GM19043 (cell line): ENCODE measurements at regions not wholly inside any gene's neighbourhood (a gene's known extent, or its start where the extent isn't known, plus 50 kb on each side); places are given as distances from the start of the nearest gene placed in this dataset.
"Not testable (repeated sequence)": the region's sequence is repeated elsewhere in the genome, so short reads cannot be mapped to it uniquely, and the experiment has no call there.

Experiments
- ATAC-seq: cut with Tn5 transposase; IDR thresholded peaks from one replicate; pipeline ENCODE4 v1.9.1; 2021; ENCODE audit warnings: low read depth; ENCODE audit not compliant: unreplicated experiment

- ATAC-seq, result no peak
Observed at GRCh38 chr7:86212976-86213375, 430.7 kb upstream of the GRM3 start.

GRCh38 chr7:86209036-86209435, 434.7 kb upstream of the GRM3 start:
- no peak for ATAC-seq

GRCh38 chr7:86207740-86208139, 436.0 kb upstream of the GRM3 start:
- ATAC-seq, result no peak

GRCh38 chr7:86202833-86203232, 440.9 kb upstream of the GRM3 start:
- ATAC-seq, result no peak

GRCh38 chr7:86201767-86202166, 441.9 kb upstream of the GRM3 start:
- no peak for ATAC-seq

- ATAC-seq, result no peak
Observed at GRCh38 chr7:86199881-86200614, 443.7 kb upstream of the GRM3 start.

GRCh38 chr7:86190351-86190750, 453.4 kb upstream of the GRM3 start:
- ATAC-seq, result no peak

GRCh38 chr7:86181474-86181873, 462.2 kb upstream of the GRM3 start:
- ATAC-seq, result no peak

- ATAC-seq, result no peak
Observed at GRCh38 chr7:86164827-86165226, 478.9 kb upstream of the GRM3 start.

GRCh38 chr7:86158111-86158510, 485.6 kb upstream of the GRM3 start:
- no peak for ATAC-seq

- no peak for ATAC-seq
Observed at GRCh38 chr7:86155623-86156022, 488.1 kb upstream of the GRM3 start.

- no peak for ATAC-seq
Observed at GRCh38 chr7:86152926-86153325, 490.8 kb upstream of the GRM3 start.

GRCh38 chr7:86149024-86149665, 494.6 kb upstream of the GRM3 start:
- ATAC-seq, result no peak

GRCh38 chr7:86148501-86148900, 495.2 kb upstream of the GRM3 start:
- ATAC-seq, result no peak

- ATAC-seq, result no peak
Observed at GRCh38 chr7:86137343-86137742, 506.4 kb upstream of the GRM3 start.

- ATAC-seq, result no peak
Observed at GRCh38 chr7:86130268-86130667, 513.4 kb upstream of the GRM3 start.

- ATAC-seq, result no peak
Observed at GRCh38 chr7:86123476-86123875, 520.2 kb upstream of the GRM3 start.

- ATAC-seq, result no peak
Observed at GRCh38 chr7:86094166-86094669, 549.5 kb upstream of the GRM3 start.

GRCh38 chr7:86091369-86091768, 552.3 kb upstream of the GRM3 start:
- no peak for ATAC-seq

GRCh38 chr7:86089455-86089854, 554.3 kb upstream of the GRM3 start:
- no peak for ATAC-seq

- not testable (repeated sequence) for ATAC-seq
Observed at GRCh38 chr7:86064572-86064971, 579.1 kb upstream of the GRM3 start.

- no peak for ATAC-seq
Observed at GRCh38 chr7:86058649-86059048, 585.1 kb upstream of the GRM3 start.
